Skeletal muscle tissue (tissue), 3 donors: ENCODE measurements at regions not wholly inside any gene's neighbourhood (a gene's known extent, or its start where the extent isn't known, plus 50 kb on each side); places are given as distances from the start of the nearest gene placed in this dataset.

ENCODE experiments used
- H3K27ac ChIP-seq: one replicate; pipeline ENCODE4 v1.7.0; 2013; ENCODE audit warnings: mild to moderate bottlenecking, low read depth, low read length, inconsistent platforms
- H3K27me3 ChIP-seq, 3 donors: one replicate each; pipeline ENCODE4 v1.7.0; 2013; ENCODE audit warnings: low read length in 3 of 3; ENCODE audit not compliant: control insufficient read depth in 3 of 3, insufficient read depth in 3 of 3
- H3K36me3 ChIP-seq, 3 donors: one replicate each; pipeline ENCODE4 v1.7.0; 2013; ENCODE audit warnings: low read length in 3 of 3; ENCODE audit not compliant: control insufficient read depth in 3 of 3, insufficient read depth in 3 of 3
- H3K4me1 ChIP-seq, 3 donors: one replicate each; pipeline ENCODE4 v1.7.0; 2013; ENCODE audit warnings: low read length in 3 of 3, mild to moderate bottlenecking in 3 of 3; ENCODE audit not compliant: control insufficient read depth in 3 of 3, insufficient read depth in 3 of 3
- H3K4me3 ChIP-seq, 3 donors: one replicate each; pipeline ENCODE4 v1.7.0; 2013; ENCODE audit warnings: low read length in 3 of 3
- H3K9ac ChIP-seq, 3 donors: one replicate each; pipeline ENCODE4 v1.7.0; 2013; ENCODE audit warnings: low read length in 3 of 3, mild to moderate bottlenecking in 3 of 3, moderate library complexity in 2 of 3, low read depth in 1 of 3
- H3K9me3 ChIP-seq, 3 donors: one replicate each; pipeline ENCODE4 v1.7.0; 2013; ENCODE audit warnings: low read length in 3 of 3; ENCODE audit not compliant: control insufficient read depth in 3 of 3
- donor health status: Osteomylitis.

GRCh38 chr13:40115426-40115825 lies 460.0 kb downstream of the COG6 start:
- Histone ChIP-seq H3K4me1 (peaks cover 0 to 2% (median 2%) of the 10 kb centered on the region in 3 donors), H3K27ac (peak overlapping the region; percentile 26), H3K9me3 (peaks cover 0 to 4% (median 0%) of the 10 kb centered on the region in 3 donors), H3K9ac (no peak overlapping the region), H3K4me3 (no peak overlapping the region), H3K27me3 (no peaks in the 10 kb centered on the region), H3K36me3 (no peaks in the 10 kb centered on the region)

- H3K9me3 ChIP-seq, result peaks cover 0 to 4% (median 0%) of the 10 kb centered on the region in 3 donors
- H3K27ac ChIP-seq, result peak overlapping the region; percentile 26
- H3K9ac ChIP-seq, result no peak overlapping the region
- no peak overlapping the region for H3K4me3 ChIP-seq
- peaks cover 0 to 2% (median 2%) of the 10 kb centered on the region in 3 donors for H3K4me1 ChIP-seq
- H3K27me3 ChIP-seq, result no peaks in the 10 kb centered on the region
- no peaks in the 10 kb centered on the region for H3K36me3 ChIP-seq
These were observed 460.5 kb downstream of the COG6 start for GRCh38 chr13:40116008-40116407.

GRCh38 chr13:40118337-40118736 lies 462.9 kb downstream of the COG6 start:
- no peak overlapping the region for H3K4me3 ChIP-seq
- no peaks in the 10 kb centered on the region for H3K27me3 ChIP-seq
- no peak overlapping the region for H3K27ac ChIP-seq
- no peak overlapping the region for H3K9ac ChIP-seq
- H3K36me3 ChIP-seq, result no peaks in the 10 kb centered on the region
- peaks cover 0 to 2% (median 2%) of the 10 kb centered on the region in 3 donors for H3K4me1 ChIP-seq
- peaks cover 0 to 4% (median 0%) of the 10 kb centered on the region in 3 donors for H3K9me3 ChIP-seq

GRCh38 chr13:40119852-40120251 lies 464.4 kb downstream of the COG6 start:
- no peak overlapping the region for H3K9ac ChIP-seq
- H3K9me3 ChIP-seq, result peaks cover 0 to 4% (median 0%) of the 10 kb centered on the region in 3 donors
- H3K36me3 ChIP-seq, result no peaks in the 10 kb centered on the region
- no peak overlapping the region for H3K4me3 ChIP-seq
- H3K27me3 ChIP-seq, result no peaks in the 10 kb centered on the region
- peaks cover 0 to 3% (median 2%) of the 10 kb centered on the region in 3 donors for H3K4me1 ChIP-seq
- H3K27ac ChIP-seq, result no peak overlapping the region

GRCh38 chr13:40120288-40120687 lies 464.8 kb downstream of the COG6 start:
- Histone ChIP-seq H3K36me3 (no peaks in the 10 kb centered on the region), H3K4me1 (peaks cover 0 to 3% (median under 1%) of the 10 kb centered on the region in 3 donors), H3K9me3 (peaks cover 0 to 4% (median 0%) of the 10 kb centered on the region in 3 donors), H3K27ac (peak overlapping the region; percentile 56), H3K4me3 (no peak overlapping the region), H3K9ac (no peak overlapping the region), H3K27me3 (no peaks in the 10 kb centered on the region)

- H3K4me1 ChIP-seq, result peaks cover 0 to 3% (median 0%) of the 10 kb centered on the region in 3 donors
- no peaks in the 10 kb centered on the region for H3K27me3 ChIP-seq
- H3K9me3 ChIP-seq, result peaks cover 0 to 4% (median 0%) of the 10 kb centered on the region in 3 donors
- H3K4me3 ChIP-seq, result no peak overlapping the region
- no peaks in the 10 kb centered on the region for H3K36me3 ChIP-seq
- peak overlapping the region; percentile 56 for H3K27ac ChIP-seq
- H3K9ac ChIP-seq, result no peak overlapping the region
These were observed 465.3 kb downstream of the COG6 start for GRCh38 chr13:40120781-40121180.

- peaks cover 0 to 3% (median 0%) of the 10 kb centered on the region in 3 donors for H3K4me1 ChIP-seq
- no peaks in the 10 kb centered on the region for H3K36me3 ChIP-seq
- peaks cover 0 to 4% (median 0%) of the 10 kb centered on the region in 3 donors for H3K9me3 ChIP-seq
- no peak overlapping the region for H3K27ac ChIP-seq
- H3K27me3 ChIP-seq, result no peaks in the 10 kb centered on the region
- H3K4me3 ChIP-seq, result no peak overlapping the region
- no peak overlapping the region for H3K9ac ChIP-seq
These were observed 466.3 kb downstream of the COG6 start for GRCh38 chr13:40121722-40122121.

GRCh38 chr13:40123962-40124632 lies 468.6 kb downstream of the COG6 start:
- Histone ChIP-seq H3K9me3 (peaks cover 0 to 4% (median 0%) of the 10 kb centered on the region in 3 donors), H3K27me3 (no peaks in the 10 kb centered on the region), H3K4me3 (no peak overlapping the region), H3K9ac (no peak overlapping the region), H3K27ac (no peak overlapping the region), H3K4me1 (peaks cover 0 to 3% (median 0%) of the 10 kb centered on the region in 3 donors), H3K36me3 (no peaks in the 10 kb centered on the region)

GRCh38 chr13:40124633-40125015 lies 469.2 kb downstream of the COG6 start:
- H3K9me3 ChIP-seq, result peaks cover 0 to 4% (median 0%) of the 10 kb centered on the region in 3 donors
- H3K27ac ChIP-seq, result no peak overlapping the region
- no peak overlapping the region for H3K9ac ChIP-seq
- H3K4me3 ChIP-seq, result no peak overlapping the region
- peaks cover 0 to 3% (median 0%) of the 10 kb centered on the region in 3 donors for H3K4me1 ChIP-seq
- no peaks in the 10 kb centered on the region for H3K27me3 ChIP-seq
- no peaks in the 10 kb centered on the region for H3K36me3 ChIP-seq

GRCh38 chr13:40125336-40125735 lies 469.9 kb downstream of the COG6 start:
- Histone ChIP-seq H3K4me3 (no peak overlapping the region), H3K36me3 (no peaks in the 10 kb centered on the region), H3K9me3 (no peaks in the 10 kb centered on the region), H3K27me3 (no peaks in the 10 kb centered on the region), H3K4me1 (peaks cover 0 to 3% (median 0%) of the 10 kb centered on the region in 3 donors), H3K9ac (no peak overlapping the region), H3K27ac (no peak overlapping the region)
